HEK293T (cell line): ENCODE measurements at regions not wholly inside any gene's neighbourhood (a gene's known extent, or its start where the extent isn't known, plus 50 kb on each side); places are given as distances from the start of the nearest gene placed in this dataset.
"Not testable (repeated sequence)": the region's sequence is repeated elsewhere in the genome, so short reads cannot be mapped to it uniquely, and the experiment has no call there.

Experiments used
- CTBP1 ChIP-seq: fragments of 450-650 bp; IDR thresholded peaks from 2 replicates; pipeline ENCODE4 v1.6.1; 2016; ENCODE audit warnings: borderline replicate concordance
- HDGF ChIP-seq: fragments of 450-650 bp; IDR thresholded peaks from 2 replicates; pipeline ENCODE4 v1.6.1; 2017; ENCODE audit warnings: antibody characterized with exemption, borderline replicate concordance
- L3MBTL2 ChIP-seq: fragments of 450-650 bp; conservative IDR thresholded peaks from 2 replicates; pipeline ENCODE4 v1.6.1; 2016; ENCODE audit warnings: mild to moderate bottlenecking
- LEF1 ChIP-seq: fragments of 450-650 bp; IDR thresholded peaks from 2 replicates; pipeline ENCODE4 v1.6.1; 2017; ENCODE audit warnings: mild to moderate bottlenecking, borderline replicate concordance
- SP1 ChIP-seq: fragments of 450-650 bp; IDR thresholded peaks from 2 replicates; pipeline ENCODE4 v1.6.1; 2017
- TARDBP ChIP-seq: fragments of 450-650 bp; IDR thresholded peaks from 2 replicates; pipeline ENCODE4 v1.6.1; 2016

- TF ChIP-seq SP1, CTBP1, LEF1, TARDBP, HDGF, L3MBTL2: not testable (repeated sequence)
These were observed 113.9 kb upstream of the PHACTR3 start for GRCh38 chr20:59490196-59491004.
